GM10248 (cell line): ENCODE measurements at regions not wholly inside any gene's neighbourhood (a gene's known extent, or its start where the extent isn't known, plus 50 kb on each side); places are given as distances from the start of the nearest gene placed in this dataset.

Source experiments
- CTCF ChIA-PET: fragments of 300-600 bp; sonication (Branson Sonifier 250); formaldehyde crosslinking; extraction: SDS; loops from one replicate; lab custom pipeline; 2021; ENCODE audit warnings: antibody characterized with exemption; lab: Yijun Ruan, JAX
- POLR2A ChIA-PET: fragments of 350-650 bp; sonication (Branson Sonifier 250); formaldehyde crosslinking; extraction: SDS; loops from one replicate; lab custom pipeline; 2020; ENCODE audit warnings: antibody characterized with exemption; lab: Yijun Ruan, JAX
- DNase-seq: peaks from one replicate; pipeline ENCODE4 v3.0.0; 2012; ENCODE audit errors: extremely low spot score
- TF ChIP-seq, protein P1 (sequence below): IDR thresholded peaks from 2 replicates; pipeline ENCODE4 v1.5.1; 2012; ENCODE audit warnings: mild to moderate bottlenecking, low read depth; ENCODE audit errors: extremely low read depth, missing control alignments, control extremely low read depth

DNA sequence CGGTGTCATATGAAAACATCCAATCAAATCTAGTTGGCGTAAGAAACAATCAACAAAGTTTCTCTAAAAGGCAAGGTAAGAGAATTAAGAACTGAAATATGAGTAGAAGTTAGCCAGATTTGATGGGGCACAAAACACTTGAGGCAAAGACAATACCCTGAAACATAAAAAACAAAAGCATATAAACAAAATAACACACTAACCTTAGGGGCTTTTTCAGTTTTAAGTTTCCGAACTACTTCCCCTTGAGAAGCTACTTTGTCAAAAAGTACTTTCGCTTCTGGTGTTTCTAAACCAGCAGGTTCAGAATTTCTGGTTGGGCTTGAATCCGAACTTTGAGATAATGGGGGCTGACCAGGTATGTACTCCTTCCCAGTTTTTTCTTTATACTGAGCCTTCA lies 57.9 kb downstream of the EPRS1 start:
- CTCF ChIA-PET = interaction anchor here (0.8 to 2.0 kb wide), 11 partner anchors 9 to 787 kb away, joined by 3 to 7 read pairs (median 3); partner anchors contain the start of gene BPNT1

DNA sequence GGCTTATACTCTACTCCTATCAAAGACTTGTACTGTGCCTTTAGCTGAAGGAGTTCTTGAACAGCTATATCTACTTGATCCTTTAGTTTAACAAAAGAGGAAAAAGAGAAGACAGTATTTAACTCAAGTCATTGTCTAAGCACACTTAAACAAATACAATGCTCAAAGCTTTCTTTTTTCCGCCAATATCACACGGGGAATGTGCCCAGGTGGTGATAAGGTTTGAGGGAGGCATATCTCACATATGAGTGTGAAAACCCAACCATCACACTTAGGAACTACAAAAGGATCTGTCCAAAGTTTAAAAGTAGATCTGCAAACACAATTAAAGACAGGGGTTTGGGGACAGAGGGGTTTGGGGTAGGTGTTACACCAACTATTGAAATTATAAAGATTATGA lies 59.0 kb upstream of the SLC30A10 start:
- no peak for DNase-seq
- TF ChIP-seq, protein P1, sequence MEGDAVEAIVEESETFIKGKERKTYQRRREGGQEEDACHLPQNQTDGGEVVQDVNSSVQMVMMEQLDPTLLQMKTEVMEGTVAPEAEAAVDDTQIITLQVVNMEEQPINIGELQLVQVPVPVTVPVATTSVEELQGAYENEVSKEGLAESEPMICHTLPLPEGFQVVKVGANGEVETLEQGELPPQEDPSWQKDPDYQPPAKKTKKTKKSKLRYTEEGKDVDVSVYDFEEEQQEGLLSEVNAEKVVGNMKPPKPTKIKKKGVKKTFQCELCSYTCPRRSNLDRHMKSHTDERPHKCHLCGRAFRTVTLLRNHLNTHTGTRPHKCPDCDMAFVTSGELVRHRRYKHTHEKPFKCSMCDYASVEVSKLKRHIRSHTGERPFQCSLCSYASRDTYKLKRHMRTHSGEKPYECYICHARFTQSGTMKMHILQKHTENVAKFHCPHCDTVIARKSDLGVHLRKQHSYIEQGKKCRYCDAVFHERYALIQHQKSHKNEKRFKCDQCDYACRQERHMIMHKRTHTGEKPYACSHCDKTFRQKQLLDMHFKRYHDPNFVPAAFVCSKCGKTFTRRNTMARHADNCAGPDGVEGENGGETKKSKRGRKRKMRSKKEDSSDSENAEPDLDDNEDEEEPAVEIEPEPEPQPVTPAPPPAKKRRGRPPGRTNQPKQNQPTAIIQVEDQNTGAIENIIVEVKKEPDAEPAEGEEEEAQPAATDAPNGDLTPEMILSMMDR = no peak
- ChIA-PET CTCF (interaction anchor here (1.0 to 2.0 kb wide), 4 partner anchors 9 to 746 kb away, joined by 3 to 7 read pairs (median 6); no protein-coding TSS in a partner anchor), POLR2A (no interaction called here)

More for the DNA sequence above, 57.9 kb downstream of the EPRS1 start:
- DNase-seq = peak; percentile 31
- TF ChIP-seq, protein P1 = no peak
- POLR2A ChIA-PET = no interaction called here

DNA sequence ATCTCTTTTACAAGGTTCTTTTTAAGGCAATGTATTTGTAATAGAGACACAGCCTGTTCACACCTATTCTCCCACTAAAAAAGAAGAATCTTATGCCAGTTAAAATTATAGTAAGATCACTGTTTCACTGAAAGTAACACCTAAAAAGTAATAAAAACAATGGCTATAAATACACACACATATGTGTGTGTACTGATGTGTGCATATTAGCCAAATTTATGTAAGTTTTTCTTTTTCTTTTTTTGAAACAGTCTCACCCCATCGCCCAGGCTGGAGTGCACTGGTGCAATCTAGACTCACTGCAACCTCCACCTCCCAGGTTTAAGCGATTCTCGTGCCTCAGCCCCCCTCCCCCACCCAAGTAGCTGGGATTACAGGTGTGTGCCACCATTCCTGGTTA lies 56.8 kb upstream of the SLC30A10 start:
- TF ChIP-seq, protein P1 = no peak
- DNase-seq = peak; percentile 9
- CTCF ChIA-PET = interaction anchor here (1.0 to 2.0 kb wide), 2 partner anchors 9 to 13 kb away, joined by 3 to 6 read pairs; no protein-coding TSS in a partner anchor
- POLR2A ChIA-PET = interaction anchor here (0.7 to 1.2 kb wide), 2 partner anchors 28 to 104 kb away, joined by 3 to 4 read pairs; partner anchors contain the start of gene BPNT1
